HG03159 (cell line): ENCODE measurements at regions not wholly inside any gene's neighbourhood (a gene's known extent, or its start where the extent isn't known, plus 50 kb on each side); places are given as distances from the start of the nearest gene placed in this dataset.

Experiments used
- ATAC-seq: cut with Tn5 transposase; IDR thresholded peaks from one replicate; pipeline ENCODE4 v1.9.1; 2021; ENCODE audit warnings: mild to moderate bottlenecking, moderate library complexity; ENCODE audit not compliant: unreplicated experiment

DNA sequence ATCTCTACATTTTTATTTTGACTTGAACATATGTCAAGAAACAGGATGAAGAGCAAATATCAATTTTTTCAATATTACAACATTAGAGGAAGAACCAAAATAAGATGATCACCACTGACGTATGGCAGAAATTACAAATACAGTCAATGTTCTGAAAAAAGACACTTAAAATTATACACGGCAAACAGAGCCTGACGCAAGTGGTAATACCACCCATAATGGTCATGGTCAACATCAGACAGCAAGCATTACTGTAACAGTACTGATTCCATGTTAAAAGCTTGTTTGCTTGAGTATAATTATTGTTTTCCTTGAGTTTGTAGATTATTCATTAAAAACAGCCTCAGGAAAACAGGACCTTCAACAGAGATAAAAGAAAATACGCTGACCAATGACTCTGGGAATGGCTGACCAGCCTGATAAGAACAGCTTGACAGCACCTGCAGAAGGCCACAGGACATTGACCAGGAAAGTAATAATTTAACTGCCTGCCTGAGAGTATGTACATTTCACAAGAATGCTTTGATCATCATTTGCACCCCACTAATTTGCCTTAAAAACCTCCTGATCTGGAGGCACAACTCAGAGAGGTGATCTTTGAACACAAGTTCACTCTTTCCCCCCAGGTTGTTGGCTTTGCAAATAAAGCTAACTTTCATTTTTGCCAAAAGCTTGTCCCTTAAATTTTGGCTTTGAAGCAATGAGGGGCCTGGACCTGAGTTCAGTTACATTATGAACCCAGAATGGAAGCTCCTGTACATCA lies 187.3 kb downstream of the IPO8 start:
- no peak for ATAC-seq

DNA sequence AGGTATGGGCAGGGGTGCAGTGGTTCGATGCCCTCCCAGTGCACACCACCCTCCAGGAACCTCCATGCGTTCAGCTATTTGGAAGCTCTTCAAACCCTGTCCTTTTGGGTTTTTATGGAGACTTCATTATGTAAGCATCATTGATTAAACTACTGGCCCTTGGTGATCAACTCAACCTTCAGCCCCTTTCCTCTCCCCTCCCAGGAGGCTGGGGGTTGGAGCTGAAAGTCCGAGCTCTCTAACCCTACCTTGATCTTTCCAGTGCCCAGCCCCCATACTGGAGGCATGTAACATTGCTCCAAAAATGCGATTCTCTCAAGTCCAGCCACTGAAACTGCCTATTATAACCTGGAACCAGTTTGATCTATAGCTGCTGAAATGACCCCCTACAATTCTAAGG lies 188.1 kb downstream of the IPO8 start:
- ATAC-seq = no peak

DNA sequence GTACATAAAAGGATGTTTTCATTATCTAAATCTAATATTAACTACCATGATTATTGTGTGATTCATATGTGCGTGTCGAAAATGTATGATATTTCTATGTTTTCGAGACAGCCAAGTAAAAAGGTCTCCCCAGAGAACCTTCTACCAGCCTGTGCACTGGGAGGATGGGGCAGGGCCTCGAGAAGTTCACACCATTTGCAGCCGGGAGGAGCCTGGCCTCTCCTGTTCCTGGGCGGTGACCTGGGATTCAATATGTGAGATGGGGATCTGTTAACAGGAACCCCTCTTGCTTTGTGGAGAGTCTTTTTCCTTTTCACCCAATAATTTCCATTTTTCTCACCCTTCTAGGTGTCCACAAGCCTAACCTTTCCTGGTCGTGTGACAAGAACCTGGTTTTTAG lies 189.3 kb downstream of the IPO8 start:
- ATAC-seq = no peak

DNA sequence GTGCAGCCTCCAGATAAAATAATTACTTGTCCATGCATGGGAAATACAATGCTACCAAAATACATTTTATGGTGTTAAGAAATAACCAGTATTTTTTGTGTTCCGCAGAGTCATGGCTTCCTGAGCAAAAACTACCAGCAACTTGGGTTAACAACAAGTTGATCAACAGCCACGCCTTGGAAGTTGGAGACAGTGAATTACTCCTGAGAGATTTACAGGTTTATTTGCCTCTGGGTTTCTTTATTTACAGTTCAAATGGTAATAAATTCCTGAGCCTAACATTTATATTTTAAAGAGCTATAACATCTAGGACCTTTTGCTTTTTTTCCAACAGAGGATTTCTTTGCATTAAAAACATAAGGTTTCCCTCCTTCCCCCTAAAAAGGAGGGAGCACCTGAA lies 194.0 kb downstream of the IPO8 start:
- ATAC-seq = no peak

DNA sequence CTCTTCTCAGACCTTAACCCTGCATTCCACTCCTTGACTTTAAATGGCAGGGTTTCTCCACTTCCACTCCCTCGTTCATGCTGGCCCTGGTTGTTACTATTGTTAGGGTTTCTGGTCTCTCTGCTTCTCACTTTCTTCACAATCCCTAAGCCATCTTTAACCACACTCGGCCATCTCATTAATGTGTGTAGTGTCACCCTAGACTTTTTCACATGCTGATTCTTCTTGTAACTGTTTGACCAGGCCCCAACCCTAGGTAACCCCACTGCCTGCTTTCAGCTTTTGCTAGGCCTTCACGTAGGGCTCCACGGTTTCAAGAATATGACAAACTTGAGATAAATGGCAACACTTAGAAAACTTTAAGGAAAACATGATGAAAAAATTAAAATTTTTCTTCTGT lies 195.1 kb downstream of the IPO8 start:
- no peak for ATAC-seq

DNA sequence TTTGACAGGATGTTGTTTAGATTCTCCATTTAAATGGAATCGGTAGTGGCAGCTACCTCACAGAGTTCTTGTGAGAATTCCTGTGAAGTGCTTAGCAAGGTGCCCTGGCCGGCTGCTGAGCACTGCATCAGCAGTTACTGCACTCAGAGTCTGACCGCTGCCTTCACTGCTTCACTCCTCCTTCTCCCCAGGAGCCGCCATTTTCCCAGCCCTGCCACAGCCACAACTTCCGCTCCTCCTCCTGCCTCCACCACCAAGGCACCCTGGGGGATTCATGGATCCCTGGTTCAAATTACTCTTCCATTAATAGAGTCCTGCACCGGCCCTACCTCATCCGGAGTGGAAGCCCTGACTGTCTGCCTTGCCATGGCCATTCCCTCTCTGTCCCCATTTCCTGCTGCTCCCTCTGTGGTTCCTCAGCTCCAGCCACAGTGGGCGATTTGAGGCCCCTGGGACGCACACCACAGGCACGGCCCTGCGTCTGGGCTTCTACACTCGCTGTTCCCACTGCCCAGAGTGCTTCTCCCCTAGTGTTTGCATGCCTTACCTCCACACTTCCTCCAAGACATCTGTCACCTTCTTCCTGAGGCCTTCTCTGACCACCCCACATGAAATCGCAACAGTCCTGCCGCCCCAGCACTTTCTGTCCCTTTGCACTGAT lies 210.3 kb downstream of the IPO8 start:
- ATAC-seq = no peak

DNA sequence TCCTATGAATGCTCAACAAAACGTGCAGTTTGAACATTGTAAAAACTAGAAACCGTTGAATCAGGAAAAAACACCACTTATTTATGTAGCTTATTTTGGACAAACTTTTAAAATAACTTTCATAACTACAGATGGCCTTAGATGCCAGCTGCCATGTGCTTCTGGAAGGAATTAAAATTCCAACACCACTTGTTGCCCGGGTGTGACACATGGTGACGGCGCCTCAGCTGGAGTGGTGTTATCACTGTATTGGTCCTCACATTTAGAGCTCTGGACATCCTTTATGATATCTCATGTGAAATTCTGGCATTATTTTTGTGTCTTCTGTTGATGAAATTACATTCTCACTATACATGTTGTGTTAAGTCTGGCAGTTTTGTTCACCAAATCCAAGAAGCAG lies 211.0 kb downstream of the IPO8 start:
- no peak for ATAC-seq

DNA sequence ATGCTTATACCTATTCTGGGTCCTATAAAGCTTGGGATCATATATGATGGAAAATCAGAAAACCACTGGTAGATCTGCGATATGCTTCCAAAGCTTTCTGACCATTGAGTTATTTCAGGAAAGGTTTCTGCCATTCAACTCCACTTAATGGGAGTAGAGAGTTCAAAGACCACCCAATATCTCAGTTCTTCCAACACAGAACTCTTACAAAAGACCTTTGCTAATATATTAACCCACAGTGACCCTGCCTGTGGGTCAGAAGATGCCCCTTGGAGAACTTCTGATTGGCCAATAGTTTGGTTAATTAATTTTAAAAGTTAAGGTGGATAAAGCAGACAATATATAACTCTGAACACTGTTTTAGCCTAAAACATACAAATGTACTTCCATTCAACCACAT lies 213.0 kb downstream of the IPO8 start:
- no peak for ATAC-seq

DNA sequence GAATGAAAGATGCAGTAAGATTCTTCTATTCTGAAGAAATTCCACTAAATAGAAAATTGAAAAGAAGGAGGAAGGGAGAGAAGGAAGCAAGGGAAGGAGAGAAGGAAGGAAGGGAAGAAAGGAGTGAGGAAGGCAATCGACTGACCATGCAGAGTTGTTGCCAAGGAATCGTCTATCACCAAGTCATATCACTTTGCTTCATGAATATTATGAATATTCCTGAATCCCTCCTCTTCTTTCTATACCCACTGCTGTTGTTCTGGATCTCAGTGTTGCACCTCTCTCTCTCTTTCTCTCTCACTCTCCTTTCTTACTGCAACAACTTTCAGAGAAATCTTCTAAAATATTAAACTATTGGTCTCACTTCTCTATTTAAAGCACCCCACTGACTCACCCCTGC lies 222.4 kb downstream of the IPO8 start:
- no peak for ATAC-seq

DNA sequence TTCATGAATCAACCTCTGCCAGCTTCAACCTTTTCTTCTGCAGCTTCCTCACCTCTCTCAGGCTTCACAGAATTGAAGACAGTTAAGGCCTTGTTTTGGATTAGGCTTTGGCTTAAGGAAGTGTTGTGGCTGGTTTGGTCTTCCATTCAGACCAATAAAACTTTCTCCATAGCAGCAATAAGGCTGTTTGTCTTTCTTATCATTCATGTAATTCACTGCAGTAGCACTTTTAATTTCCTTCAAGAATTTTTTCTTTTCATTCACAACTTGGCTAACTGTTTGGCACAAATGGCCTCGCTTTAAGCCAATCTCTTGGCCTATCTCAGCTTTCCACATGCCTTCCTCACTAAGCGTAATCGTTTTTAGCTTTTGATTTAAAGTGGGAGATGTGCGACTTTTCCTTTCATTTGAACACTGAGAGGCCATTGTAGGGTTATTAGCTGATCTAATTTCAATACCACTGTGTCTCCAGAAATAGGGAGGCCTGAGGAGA lies 229.5 kb downstream of the IPO8 start:
- ATAC-seq = no peak

DNA sequence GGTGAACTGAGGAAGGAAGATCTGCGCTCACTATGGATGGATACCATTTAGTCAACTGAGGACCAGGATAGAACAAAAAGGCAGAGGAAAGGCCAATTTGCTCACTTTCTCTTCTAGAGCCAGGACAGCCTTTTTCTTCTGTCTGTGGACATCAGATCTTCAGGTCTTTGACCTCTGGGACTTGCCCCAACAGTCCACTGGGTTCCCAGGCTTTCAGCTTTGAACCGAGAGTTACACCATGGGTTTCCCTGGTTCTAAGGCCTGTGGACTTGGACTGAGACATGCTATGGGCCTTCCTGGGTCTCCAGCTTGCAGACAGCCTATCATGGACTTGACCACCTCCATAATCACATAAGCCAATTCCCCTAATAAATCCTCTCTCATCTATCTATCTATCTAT lies 232.0 kb downstream of the IPO8 start:
- no peak for ATAC-seq

DNA sequence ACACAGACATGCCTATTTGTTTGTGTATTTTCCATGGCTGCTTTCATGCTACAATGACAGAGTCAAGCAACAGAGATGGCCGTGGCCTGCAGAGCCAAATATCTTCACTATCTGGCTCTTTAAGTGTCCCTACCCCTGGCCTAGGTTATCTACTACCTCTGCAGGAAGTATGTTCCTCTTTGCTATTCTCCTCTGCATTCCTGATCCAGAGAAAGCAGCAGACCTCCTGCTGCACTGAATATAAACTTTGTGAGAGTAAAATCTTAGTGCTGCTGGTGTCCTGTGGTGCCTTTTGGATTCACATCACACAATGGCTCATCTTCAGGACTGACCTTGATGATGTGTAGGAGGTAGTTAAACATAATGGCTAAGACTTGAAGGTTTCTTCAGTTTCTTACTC lies 233.4 kb downstream of the IPO8 start:
- ATAC-seq = no peak

DNA sequence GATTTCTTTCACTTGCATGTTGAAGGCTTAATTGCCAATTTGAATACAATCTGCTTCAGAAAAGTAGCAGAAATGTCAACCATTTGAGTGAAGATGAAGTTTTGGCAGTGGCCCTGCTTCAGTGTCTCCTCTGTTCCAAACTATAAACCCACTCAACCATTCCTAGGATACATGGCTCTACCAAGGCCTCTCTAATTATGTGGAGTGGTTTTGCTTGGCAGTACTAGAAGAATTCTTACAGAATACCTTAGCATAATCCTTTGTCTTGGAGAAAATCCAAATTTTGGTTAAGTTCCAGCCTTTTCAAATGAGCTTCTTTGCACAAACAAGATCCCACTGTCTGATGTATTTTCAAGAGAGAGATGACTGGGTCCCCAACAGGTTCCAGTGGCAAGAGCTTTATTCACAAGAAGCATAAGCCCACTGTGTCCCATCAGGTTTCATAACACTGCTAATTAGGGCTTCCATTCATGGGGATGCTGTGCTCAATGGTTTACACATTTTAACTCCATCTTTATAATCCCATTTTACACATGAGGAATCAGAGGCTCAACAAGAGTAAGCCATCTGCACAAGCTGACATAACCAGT lies 234.5 kb downstream of the IPO8 start:
- no peak for ATAC-seq

DNA sequence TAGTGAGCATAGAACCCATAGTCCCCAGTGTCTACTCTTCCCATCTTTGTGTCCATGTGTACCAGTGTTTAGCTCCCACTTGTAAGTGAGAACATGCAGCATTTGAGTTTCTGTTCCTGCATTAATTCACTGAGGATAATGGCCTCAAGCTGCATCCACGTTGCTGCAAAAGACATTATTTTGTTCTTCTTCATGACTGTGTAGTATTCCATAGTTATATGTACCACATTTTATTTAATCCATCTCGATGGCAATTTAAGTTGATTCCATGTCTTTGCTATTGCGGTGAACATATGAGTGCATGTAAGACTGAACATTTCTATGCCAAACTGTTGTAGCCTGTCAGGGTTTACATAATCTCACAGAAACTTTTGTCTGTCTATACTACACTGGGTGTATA lies 237.2 kb downstream of the IPO8 start:
- no peak for ATAC-seq

DNA sequence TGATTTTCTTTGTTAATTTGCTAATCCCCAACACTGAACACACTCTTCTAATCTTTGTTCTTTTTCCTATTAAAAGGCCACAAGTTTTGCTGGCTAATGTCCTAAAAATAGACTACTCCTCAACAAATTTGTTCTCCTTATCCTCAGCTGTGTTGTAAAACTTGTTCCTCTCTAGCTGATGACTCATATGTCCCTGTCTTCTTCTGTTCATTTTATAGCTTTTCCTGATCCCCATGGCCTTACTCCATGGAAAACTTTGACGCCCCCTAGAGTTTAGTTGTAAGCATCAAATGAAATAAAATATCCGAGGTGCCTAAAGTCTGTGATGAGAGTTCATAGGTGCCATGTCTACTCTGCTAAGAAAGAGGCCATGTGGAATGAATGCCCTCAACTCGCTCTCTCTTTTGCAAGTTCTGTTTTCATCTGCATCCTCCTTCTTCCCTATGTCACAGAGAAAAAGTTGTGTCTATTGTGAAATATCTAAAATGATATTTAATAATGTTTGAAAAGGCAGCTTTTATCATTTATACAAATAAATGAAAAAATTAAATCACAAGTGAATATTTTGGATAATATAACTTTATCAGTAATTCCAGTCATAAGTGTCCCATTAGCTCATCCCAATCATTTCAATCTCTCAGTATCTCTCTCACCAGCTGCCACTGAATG lies 237.9 kb downstream of the IPO8 start:
- no peak for ATAC-seq

DNA sequence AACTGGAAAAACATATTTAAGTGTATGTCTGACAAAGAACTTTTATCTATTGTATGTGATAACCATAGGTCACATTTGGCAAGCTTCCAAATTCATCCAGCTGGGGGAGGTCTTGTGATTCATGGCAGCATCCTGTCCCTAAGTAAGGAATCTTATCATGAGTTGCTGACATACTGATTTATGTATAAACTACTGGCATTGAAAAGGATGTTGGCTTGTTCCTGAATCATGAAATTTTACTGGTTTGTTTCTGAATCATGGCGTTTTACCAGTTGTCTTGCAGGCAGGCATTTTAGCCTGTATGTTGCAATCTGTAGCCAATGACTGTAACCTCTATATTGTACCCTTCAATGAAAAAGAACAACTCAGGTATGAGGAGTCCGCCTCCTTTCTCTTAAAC lies 244.8 kb downstream of the IPO8 start:
- no peak for ATAC-seq

DNA sequence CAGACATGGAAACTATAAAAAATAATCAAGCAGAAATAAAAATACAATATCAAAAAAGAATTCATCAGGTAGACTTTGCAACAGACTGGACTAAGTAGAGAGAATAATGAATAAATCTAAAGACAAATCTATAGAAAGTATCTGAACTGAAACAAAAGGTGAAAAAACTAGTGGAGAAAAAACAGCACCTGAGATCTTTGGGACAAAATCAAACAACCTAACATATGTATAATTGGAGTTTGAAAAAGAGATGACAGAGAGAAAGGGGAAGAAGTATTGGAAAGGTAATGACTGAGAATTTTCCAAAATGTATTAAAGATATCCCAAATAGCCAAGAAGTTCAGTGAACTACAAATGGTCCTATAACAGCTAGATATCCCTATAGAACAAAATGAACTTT lies 245.4 kb downstream of the IPO8 start:
- no peak for ATAC-seq

DNA sequence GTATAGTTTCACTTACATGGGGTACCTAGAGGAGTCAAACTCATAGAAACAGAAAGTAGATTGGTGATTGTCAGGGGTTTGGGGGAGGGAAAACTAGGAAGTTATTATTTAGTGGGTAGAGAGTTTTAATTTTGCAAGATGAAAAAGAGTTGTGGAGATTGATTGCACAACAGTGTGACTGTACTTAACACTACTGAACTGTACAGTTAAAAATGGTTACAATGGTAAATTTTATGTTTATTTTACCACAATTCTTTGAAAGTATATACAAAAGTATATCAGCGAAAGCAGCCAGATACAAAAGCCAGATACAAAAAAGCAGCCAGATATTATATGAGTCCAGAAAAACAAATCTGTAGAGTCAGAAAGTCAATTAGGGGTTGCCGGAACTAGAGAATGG lies 247.6 kb downstream of the IPO8 start:
- ATAC-seq = no peak

DNA sequence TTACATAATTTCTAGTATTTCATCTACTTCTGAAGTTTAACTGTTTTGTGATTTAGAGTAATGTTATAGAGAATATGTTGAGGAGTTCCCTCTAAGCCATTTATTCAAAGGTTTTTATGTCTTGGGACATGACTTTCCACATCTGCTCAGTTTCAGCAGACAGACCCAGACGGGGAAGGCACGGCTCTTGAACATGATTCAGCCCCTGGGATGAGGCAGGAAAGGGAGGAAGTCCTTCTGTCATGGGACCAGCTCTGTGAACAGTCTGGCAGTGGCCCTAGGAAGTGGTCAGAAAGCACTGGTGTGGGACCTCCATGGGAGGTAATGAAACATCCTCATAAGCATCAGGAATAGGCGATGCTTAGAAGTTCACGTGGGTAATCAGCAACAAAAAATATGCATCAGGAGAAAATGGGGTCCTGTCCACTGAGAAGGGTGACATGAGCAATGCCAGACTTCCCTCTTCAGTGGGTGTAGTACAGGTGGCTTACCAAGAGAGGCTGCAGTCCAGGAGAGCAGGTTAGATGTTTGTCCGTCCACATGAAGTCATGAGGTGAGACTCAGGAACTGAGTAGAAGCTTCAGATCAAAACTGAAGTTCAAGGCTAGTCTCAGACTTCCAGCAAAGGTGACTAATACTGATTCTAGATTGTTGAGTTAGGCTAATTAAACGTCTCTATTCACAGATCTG lies 248.5 kb downstream of the IPO8 start:
- no peak for ATAC-seq

DNA sequence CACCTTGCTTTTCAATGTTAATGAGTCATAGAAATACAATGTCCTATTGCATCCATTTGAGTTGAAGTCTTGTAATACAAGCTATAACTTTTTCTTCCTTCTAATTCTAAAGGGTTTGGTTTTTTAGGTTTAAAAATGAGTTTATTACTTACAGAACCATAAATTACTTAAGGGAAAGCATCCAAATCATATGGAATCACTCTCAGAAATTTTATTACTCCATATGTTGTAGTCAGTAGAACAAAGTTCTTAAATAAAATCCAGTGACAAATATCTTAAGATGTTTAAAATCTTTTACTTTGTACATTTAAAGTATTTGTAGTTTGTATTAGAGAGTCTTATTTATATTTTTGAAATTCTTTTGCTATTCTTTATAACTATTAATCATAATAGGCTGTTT lies 253.2 kb downstream of the IPO8 start:
- no peak for ATAC-seq
